Superior temporal gyrus (tissue), 1 donor: ENCODE measurements at regions not wholly inside any gene's neighbourhood (a gene's known extent, or its start where the extent isn't known, plus 50 kb on each side); places are given as distances from the start of the nearest gene placed in this dataset.
"Not testable (repeated sequence)": the region's sequence is repeated elsewhere in the genome, so short reads cannot be mapped to it uniquely, and the experiment has no call there.

Source experiments
- DNase-seq: peaks from one replicate; pipeline ENCODE4 v3.0.0-alpha.2; 2016; ENCODE audit errors: extremely low spot score

DNA sequence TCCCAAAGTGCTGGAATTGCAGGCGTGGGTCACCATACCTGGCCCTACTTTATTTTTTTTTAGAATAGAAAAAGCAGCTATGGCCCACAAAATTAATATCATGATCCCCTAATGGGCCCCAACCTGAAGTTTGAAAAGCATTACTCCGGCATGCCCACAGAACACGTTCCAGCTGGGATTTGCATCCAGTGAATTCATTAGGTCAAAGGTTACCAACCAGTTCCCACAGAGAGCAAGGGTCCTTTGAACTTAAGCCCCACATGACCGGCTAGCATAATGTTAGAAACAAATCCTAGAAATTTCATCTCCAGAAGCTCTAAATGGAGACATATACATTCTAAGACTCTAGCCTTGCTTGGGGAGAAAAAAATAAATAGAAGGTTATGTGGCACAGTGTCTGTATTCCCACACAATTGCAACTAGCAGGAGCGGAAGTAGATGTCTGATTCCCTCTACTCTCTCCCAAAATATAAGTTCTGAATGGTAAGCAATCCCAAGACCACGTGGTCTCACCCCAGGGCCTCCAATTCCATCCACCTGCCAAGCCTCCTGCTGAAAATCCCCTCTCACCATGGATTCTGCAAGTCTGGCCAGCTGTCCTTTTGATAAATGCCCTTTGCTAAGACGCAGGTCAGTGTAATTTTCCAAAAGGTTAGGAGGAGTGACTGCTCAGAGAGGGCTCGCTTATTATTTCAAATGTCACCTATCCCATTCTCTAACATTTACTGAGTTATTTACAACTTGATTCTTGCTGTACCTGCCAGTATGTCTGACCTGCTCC lies 395.8 kb downstream of the NPIPA8 start:
- no peak for DNase-seq

DNA sequence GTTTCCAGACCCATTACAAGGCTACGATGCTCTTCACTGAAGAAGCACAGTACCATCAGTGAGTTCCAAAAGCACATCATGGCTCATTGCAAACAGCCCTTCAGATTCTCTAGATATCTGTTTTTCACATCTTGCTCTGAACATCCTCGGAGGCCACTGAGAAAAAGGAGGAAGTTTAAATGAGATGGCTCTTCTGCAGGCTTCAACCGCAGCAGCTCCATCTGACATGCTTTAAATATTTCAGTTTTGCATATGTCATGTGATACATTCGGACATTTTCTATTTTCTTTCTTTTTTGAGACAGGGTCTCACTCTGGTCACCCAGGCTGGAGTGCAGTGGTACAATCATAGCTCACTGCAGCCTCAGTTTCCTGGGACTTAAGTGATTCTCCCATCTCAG lies 396.8 kb downstream of the NPIPA8 start:
- DNase-seq: no peak

- DNase-seq: no peak
Measured at GRCh38 chr16:17939122-17939536, 397.4 kb downstream of the NPIPA8 start.

GRCh38 chr16:17938546-17938945 lies 398.0 kb downstream of the NPIPA8 start:
- DNase-seq: no peak

GRCh38 chr16:17936766-17937402 lies 399.7 kb downstream of the NPIPA8 start:
- no peak for DNase-seq

DNA sequence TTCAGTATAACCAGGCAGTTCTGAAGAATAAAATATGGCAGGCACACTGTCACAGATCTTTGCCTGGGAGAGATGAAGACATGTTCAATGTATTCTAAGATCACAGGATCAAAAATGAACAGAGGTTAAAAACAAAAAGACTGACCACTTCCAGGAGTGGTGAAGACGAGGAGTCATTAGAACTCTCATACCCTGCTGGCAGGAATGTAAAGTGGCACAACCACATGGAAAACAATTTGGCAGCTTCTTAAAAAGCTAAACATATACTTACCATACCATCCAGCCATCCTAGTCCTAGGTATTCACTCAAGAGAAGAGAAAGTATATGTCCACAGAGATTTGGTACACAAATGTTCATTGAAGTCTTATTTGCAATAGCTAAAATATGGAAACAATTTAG lies 406.3 kb downstream of the NPIPA8 start:
- DNase-seq: no peak

GRCh38 chr16:17926866-17927399 lies 409.6 kb downstream of the NPIPA8 start:
- DNase-seq: no peak

DNA sequence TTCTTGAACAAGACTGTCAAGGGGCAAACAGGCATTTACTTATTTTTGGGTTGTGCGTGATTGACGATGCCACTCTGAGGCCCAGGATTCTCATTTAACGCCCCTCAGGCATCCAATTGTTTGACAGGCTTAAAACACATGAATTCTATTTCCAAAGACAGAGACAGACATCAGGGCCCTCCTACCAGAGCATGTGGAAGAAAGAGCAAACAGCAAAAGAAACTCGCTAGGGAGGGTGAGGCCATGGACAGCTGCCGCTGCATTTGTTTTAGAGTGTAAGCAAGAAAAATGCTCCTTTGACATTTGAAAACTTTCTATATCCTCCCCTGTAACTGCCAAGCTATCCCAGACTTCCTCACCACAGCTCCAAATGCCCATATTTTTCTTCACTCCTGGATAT lies 410.1 kb downstream of the NPIPA8 start:
- DNase-seq: no peak

DNA sequence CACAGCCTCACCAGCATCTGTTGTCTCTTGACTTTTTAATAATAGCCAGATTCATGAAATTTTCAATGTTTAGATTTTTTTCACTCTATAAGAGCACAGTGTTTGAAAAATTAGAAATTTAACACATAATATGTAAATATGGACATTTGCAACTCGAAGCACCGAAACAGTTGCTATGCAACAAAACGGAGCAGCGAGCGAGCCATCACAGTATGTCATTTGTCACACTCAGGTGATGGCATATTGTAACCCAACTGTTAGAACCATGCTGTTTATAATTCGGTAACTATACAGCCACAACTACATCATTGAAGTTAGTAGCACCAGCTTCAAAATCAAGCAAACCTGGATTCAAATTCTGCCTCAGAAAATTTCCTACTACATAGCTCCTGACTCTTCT lies 410.8 kb downstream of the NPIPA8 start:
- DNase-seq: no peak

DNA sequence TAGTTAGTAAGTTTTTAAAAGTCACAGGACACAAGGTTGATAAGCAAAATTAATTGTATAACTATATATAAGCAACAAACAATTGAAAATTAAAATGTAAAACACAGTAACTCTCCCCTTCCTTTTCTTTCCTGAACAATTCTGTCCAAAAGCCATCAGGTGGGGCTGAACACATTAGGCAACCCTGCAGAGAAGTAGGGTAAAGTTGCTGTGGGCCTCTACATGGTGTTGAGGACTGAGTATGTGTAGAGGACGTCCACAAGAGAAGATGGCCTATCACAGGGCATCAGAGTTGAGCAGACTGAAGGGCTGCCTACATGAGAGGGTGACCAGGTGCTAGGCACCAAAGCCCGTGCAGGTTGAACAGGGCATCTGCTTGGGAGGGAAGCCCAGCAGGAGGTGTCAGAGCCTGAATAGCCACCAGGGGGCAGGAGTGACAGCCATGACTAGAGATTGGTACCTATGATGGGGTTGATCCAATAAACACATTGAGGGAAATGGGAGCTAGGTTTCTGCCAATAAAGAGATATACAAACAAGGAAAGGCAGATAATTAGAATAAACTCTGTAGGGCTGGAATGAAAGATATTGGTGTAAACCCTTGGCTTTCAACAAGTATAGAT lies 415.1 kb downstream of the NPIPA8 start:
- no peak for DNase-seq

- no peak for DNase-seq
Measured at GRCh38 chr16:17917316-17918019, 419.1 kb downstream of the NPIPA8 start.

GRCh38 chr16:17915791-17916190 lies 420.7 kb downstream of the NPIPA8 start:
- no peak for DNase-seq

GRCh38 chr16:17914168-17914567 lies 422.4 kb downstream of the NPIPA8 start:
- DNase-seq: no peak

GRCh38 chr16:17911578-17911977 lies 425.0 kb downstream of the NPIPA8 start:
- DNase-seq: not testable (repeated sequence)

GRCh38 chr16:17906626-17907025 lies 429.9 kb downstream of the NPIPA8 start:
- not testable (repeated sequence) for DNase-seq

DNA sequence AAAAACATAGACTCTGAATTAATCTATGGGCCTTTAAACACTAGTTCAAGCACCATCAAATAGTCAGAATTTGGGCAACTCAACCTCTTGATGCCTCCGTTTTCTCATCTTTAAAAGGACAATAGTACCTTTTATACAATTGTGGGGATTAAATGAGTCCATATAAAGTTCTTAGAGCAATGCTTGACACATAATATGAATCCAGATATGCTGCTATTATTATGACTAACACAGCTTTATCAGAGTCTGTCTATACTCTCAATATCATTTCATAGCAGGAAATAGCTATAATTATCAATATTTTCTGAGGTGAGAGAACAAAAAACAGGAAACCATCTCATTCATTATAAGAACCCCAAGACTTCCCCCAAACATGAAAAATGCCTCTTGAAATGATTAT lies 430.5 kb upstream of the XYLT1 start:
- DNase-seq: no peak

DNA sequence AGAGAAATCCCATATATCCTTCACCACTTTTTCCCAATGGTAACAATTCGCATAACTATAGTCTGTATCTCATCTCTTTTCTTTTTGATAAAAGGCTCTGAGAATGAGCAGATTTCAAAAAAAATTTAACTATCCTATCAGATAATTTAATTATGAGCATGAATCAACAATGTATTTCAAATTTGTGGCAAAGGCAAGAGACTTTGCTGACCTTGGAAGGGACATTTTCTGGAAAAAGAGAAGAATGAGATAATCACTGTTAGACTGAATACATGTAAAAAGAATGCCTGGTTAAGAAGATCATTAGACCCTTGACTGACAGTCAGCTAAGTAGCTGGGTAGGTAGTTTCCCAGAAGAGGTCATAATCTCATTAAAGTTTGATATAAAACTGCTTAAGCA lies 428.4 kb upstream of the XYLT1 start:
- DNase-seq: no peak

DNA sequence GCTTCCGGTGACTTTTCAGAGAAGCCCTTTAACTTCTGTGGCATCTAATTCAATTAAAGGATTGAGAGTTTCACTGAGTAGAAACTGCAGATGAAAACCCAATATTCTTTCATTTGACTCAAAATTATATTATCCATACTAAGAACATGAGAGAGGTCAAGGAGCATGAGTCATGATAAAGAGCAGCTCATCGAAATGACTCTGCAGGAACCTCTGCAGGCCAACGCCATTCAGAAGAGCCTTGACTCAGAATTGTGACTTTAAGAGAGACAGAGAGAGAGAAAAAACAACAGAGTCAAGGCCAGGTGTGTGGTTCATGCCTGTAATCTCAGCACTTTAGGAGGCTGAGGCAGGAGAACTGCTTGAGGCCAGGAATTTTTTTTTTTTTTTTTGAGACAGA lies 417.2 kb upstream of the XYLT1 start:
- no peak for DNase-seq

GRCh38 chr16:17885659-17886207 lies 415.0 kb upstream of the XYLT1 start:
- DNase-seq: no peak

DNA sequence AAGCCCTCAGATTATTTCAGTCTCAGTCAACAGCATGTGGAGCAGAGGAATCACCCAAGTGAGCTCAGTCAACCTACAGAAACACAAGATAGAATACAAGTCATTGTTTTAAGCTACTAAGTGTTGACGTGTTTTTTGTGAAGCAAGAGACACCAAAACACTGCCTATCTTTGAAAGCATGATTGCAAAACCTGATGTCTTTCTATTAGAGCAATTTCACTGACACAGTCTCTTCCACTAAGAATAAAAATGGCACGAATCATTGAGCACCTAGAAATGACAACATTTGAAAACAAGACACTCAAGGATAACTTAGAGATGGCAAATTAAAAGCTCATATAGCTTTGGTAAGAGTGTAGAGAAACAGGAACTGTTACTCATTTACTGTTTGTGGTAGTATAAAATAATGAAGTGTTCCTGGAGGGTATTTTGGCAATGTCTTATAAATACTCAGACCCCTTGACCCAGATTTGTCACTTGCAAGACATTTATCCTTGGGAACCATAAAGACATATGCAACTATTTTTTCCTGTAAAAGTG lies 407.1 kb upstream of the XYLT1 start:
- no peak for DNase-seq

- DNase-seq: no peak
Measured at GRCh38 chr16:17866996-17867395, 396.2 kb upstream of the XYLT1 start.
